ENCODE measurements at regions not wholly inside any gene's neighbourhood (a gene's known extent, or its start where the extent isn't known, plus 50 kb on each side); places are given as distances from the start of the nearest gene placed in this dataset.
"Not testable (repeated sequence)": the region's sequence is repeated elsewhere in the genome, so short reads cannot be mapped to it uniquely, and the experiment has no call there.

GRCh38 chr2:184157141-184157540, 441.2 kb upstream of the ZNF804A start:
- no peak for DNase-seq

GRCh38 chr2:184162426-184162825, 435.9 kb upstream of the ZNF804A start:
- DNase-seq = no peak

- DNase-seq = not testable (repeated sequence)
Observed at GRCh38 chr2:184168823-184169222, 429.5 kb upstream of the ZNF804A start.

DNA sequence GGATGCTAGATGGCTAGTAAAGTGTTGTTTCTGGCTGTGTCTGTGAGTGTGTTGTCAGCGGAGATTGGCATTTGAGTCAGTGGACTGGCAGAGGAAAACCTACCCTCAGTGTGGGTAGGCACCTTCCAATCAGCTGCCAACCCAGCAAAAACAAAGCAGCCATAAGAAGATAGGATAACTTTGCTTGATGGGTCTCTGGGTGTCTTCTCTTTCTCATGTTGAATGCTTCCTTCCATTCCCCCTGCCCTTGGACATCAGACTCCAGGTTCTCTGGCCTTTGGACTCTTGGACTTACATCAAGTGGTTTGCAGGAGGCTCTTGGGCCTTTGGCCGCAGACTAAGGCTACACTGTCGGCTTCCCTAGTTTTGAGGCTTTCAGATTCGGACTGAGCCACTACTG, 429.0 kb upstream of the ZNF804A start:
- no peak for DNase-seq

DNA sequence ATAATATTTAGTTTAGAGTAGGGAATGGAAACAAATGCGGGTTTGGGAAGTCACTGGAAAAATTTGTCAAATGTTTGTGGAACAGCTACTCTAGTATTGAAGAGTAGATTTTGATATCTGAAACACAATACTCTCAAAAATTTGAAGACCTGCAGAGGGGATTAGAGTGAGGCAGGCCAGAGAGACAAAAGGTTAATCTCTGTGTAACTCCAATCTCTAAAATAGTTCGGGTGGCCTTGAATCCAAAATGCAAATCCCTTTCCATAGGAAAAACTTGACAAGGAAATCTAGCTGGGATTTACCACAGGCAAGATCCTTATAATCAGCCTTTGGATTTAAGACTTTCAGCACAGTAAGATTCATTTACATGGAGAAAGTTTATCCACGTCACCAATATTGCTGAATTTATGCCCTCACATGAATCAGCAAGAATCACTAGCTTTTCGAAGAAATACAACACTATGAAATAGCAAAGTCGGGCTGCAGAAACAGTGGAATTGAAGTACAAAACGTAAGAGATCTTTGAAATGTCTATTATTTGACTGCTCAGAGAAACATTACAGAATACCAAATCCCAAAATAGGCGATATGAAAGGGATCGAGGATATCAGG, 423.7 kb upstream of the ZNF804A start:
- DNase-seq = no peak

DNA sequence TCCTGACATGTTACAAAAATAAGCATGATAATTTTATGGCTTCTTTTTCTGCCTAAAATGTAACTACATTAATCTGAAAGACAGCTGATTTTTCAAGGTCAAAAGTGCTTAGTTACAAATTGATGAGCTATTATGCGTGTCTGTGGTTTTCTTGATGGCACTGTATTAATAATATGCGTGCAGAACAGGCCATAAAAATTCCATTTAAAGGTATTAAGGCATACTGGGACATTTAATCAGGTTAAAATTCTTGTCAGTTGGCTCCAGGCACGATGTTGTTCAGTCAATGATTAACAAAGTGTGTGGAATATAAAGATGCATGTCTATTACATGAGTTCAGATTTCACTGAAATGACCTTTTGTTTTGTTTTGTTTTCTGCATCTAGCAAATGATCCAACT, 420.1 kb upstream of the ZNF804A start:
- DNase-seq = no peak

GRCh38 chr2:184186436-184186835, 411.9 kb upstream of the ZNF804A start:
- no peak for DNase-seq

DNA sequence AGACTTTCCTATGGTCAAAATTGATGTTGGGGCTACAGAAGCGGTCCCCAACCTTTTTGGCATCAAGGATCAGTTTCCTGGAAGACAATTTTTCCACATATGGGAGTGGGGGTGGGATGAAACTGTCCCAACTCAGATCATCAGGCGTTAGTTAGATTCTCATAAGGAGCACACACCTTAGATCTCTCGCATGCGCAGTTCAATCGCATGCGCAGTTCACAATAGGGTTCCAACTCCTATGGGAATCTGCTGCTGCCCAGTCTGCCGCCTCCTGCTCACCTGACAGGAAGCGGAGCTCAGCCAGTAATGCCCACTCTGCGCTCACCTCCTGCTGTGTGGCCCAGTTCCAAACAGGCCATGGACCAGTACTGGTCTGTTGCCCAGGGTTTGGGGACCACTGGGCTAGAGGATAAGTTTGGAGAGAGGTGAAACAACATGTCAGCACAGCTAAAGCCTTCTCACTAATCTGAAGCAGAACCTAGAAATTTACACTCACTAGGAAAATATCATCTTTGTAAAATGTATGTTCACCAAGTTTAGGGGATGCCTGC, 410.8 kb upstream of the ZNF804A start:
- DNase-seq = no peak

DNA sequence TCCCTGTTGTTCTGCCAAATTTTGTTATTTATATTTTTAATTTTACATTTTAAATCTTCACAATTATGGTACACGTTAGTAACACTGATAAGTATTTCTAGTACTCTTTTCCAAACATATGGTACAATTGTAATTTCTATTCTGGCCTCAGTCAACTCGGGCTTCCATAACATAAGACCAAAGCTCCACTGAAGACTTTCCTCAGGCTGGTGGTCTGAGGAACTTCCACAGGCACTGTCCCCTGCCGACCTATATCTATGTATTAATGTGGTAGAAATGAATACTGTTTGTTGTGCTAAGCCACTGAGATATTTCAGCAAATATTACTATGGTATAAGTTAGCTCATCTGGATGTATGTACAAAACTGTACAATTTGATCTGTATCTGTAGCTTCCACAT, 407.6 kb upstream of the ZNF804A start:
- no peak for DNase-seq

GRCh38 chr2:184192649-184193048, 405.7 kb upstream of the ZNF804A start:
- no peak for DNase-seq

DNA sequence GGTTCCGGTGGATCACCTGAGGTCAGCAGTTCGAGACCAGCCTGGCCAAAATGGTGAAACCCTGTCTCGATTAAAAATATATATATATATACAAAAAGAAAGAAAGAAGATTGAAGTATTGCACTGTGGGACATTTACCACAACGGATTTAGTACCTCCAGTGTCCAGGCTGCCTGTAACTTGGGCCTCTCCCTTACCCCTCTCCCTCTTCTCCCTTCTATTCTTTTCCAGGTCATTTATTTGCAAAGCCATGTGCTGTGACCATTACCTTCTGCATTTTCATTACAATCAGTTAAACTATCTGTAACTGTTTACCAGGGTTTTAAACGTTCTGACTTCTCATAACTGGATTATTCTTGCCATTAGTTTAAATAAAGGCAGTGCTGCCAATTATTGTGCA, 400.9 kb upstream of the ZNF804A start:
- DNase-seq = no peak

DNA sequence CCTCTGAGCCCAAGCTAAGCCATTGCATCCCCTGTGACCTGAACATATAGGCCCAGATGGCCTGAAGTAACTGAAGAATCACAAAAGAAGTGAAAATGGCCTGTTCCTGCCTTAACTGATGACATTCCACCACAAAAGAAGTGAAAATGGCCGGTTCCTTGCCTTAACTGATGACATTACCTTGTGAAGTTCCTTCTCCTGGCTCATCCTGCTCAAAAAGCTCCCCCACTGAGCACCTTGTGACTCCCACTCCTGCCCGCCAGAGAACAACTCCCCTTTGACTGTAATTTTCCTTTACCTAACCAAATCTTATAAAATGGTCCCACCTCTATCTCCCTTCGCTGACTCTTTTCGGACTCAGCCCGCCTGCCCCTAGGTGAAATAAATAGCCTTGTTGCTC, 399.5 kb upstream of the ZNF804A start:
- not testable (repeated sequence) for DNase-seq

- DNase-seq = no peak
Observed at GRCh38 chr2:184199274-184199673, 399.1 kb upstream of the ZNF804A start.

DNA sequence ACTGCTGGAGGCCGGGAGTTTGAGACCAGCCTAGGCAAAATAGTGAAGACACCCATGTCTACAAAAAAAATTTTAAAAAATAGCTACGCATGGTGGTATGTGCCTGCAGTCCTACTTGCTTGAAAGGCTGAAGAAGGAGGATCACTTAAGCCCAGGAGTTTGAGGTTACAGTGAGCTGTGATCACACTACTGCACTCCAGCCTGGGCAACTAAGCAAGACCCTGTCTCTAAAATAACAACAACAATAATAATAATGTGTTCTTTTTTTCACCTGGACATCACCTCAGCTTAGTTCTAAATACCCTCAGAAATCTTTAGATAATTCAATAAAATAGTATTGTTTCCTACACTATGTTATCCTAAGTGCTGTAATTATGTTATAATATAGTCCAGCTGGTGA, 397.1 kb upstream of the ZNF804A start:
- no peak for DNase-seq

DNA sequence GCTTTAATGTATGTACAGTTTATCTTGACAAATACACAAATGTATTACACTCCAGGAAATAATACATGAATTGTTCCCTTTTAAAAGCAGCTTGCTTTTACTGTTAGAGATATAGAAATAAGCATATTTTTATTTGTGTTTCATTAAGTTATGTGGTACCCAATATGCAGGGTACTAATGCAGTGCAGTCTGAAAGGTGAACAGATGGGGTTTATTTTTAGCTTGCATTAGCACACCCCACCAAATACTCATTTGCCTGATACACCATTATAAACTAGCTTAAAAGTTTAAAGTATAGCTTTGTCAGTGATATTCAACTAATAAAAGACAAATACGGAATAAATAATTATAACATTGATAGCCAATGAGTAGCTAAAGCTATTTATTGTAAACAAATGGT, 394.7 kb upstream of the ZNF804A start:
- DNase-seq = no peak

DNA sequence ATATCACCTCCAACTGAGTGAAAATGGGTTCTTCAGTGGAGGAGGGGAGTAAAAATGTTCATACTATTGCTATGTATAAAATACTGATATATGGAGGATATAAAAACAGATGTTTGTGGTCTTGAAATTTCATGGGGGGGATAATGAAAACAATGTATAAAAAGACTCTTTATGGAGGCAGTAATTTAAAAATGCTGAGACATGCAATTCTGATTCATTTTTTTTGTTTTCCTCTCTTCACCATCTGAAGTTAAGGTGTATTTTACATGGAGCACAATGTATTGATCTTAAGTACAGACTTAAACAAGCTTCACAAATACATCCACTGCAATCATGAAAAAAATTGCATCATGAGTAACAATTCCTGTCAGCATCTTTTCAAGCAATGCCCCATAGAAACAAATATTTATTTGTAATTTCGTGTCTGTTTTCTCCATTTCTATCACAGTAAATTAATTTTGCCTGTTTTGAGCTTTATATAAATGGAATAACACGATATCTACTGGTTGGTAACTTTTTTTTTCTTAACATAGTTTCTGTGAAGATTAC, 393.2 kb upstream of the ZNF804A start:
- DNase-seq = no peak

GRCh38 chr2:184206045-184206444, 392.3 kb upstream of the ZNF804A start:
- no peak for DNase-seq

DNA sequence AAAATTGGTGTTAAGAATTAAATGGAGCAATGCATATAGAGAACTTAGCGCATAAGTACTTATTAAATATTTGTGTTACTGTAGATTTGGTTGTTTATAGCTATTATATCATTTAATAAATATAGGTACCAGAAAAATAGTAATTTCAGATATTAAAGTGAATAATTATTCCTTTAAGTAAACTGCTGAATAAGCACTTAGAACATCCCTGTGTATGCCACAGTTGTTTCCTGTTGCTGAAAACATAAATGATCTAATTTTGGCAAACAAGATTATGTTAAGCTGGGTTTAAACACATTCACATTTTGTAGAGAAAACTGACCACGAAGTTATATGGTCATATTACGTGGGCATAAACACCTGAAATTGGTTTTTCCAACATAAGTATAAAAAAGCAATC, 388.0 kb upstream of the ZNF804A start:
- no peak for DNase-seq

DNA sequence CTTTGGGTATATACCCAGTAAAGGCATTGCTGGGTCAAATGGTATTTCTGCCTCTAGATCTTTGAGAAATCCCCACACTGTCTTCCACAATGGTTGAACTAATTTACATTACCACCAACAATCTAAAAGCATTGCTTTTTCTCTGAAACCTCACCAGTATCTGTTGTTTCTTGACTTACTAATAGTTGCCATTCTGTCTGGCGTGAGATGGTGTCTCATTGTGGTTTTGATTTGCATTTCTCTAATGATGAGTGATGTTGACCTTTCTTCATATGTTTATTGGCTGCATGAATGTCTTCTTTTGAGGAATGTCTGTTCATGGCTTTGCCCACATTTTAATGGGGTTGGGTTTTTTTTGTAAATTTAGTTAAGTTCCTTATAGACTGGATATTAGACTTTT, 382.6 kb upstream of the ZNF804A start:
- no peak for DNase-seq

GRCh38 chr2:184256611-184257010, 341.7 kb upstream of the ZNF804A start:
- DNase-seq = no peak

DNA sequence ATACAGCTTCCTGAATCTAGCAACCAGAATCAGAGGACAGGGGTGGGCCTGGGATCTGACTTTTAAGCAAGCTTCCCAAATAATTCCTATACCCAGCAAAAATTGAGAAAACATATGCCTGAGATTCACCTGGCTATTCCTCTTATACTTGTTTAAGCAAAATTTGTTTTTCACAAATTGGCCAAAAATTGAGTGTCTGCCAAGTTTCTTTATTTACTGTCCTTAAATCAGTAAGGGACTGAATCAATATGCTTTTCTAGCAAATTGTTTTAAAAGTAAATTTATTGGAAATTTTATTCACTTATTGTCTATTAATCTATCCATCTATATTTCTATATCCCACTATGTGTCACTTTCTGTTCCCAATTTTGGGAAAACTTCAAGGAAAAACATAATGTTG, 337.0 kb upstream of the ZNF804A start:
- no peak for DNase-seq

- no peak for DNase-seq
Observed at GRCh38 chr2:184261818-184262217, 336.5 kb upstream of the ZNF804A start.

- no peak for DNase-seq
Observed at GRCh38 chr2:184268900-184269477, 329.3 kb upstream of the ZNF804A start.

GRCh38 chr2:184270660-184271059, 327.7 kb upstream of the ZNF804A start:
- DNase-seq = no peak

- DNase-seq = no peak
Observed at GRCh38 chr2:184272056-184272455, 326.3 kb upstream of the ZNF804A start.
